ENCODE measurements at regions not wholly inside any gene's neighbourhood (a gene's known extent, or its start where the extent isn't known, plus 50 kb on each side); places are given as distances from the start of the nearest gene placed in this dataset.

DNA sequence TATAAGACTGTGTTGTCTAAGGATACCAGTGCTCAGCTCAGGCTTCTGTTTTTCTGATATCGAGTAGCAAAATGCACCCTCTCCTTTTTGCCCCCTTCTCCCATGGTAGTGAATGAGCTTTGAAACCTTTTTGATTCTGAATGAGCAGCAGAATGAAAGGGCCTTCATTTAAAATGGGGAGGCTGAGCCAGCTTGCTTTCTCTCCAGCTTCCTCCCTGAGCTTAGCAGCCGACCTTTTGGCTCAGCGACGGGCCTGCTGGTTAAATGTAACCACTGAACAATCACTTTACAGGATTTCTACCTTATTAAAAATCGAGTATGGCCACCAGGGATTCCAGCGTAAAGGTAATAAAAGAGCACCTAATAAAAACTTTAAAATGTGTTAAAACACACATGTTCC lies 133.7 kb upstream of the SPACA1 start:
- DNase-seq (no peak), ATAC-seq (no peak)
- no peak for TF ChIP-seq CTCF (IDR thresholded peaks at IDR 0.05)
- no peaks in the 10 kb centered on the region for H3K36me3 ChIP-seq
- WGBS, 2 donors = 70 to 73% methylated on average over 6 of the region's 6 CpGs
- intact Hi-C loops (cut with DNase I) = no loop called here
- no peak overlapping the region for H3K27ac ChIP-seq
- H3K4me3 ChIP-seq = no peak overlapping the region
- H3K27me3 ChIP-seq = peaks cover 0 to 19% (median 3%) of the 10 kb centered on the region in 7 donors
- H3K4me1 ChIP-seq = no peaks in the 10 kb centered on the region
- H3K9me3 ChIP-seq = peaks cover 0 to 15% (median 0%) of the 10 kb centered on the region in 11 donors

DNA sequence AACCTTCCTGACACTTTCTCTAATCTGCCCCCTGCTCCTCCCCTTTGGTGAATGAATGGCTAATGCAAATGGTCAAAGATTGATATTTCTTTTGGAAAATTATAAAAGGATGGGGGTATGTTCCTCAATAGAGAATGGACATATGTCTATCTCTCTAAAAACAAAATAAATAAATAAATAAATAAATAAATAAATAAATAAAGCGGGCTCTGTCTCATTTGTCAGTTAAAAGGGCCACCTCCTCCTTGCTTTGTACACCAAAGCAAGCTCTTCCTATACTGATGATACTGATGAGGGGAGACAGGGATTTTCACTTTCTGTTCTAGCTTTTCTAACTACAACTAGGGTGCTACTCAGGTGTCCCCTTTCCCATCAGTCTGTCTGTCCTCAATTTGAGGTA lies 135.5 kb upstream of the SPACA1 start:
- Histone ChIP-seq H3K4me1 (peaks cover 0 to 8% (median 0%) of the 10 kb centered on the region in 9 donors), H3K4me3 (no peak overlapping the region), H3K36me3 (no peaks in the 10 kb centered on the region), H3K27ac (no peak overlapping the region), H3K9me3 (peaks cover 0 to 15% (median 0%) of the 10 kb centered on the region in 11 donors), H3K27me3 (peaks cover 0 to 21% (median 4%) of the 10 kb centered on the region in 7 donors)
- no peak for TF ChIP-seq CTCF (IDR thresholded peaks at IDR 0.05)
- ATAC-seq = no peak
- no peak for DNase-seq
- intact Hi-C loops (cut with DNase I) = no loop called here
- WGBS, 2 donors = 91 to 96% methylated on average over 1 of the region's 1 CpG

GRCh38 chr6:87909849-87910248 lies 137.8 kb upstream of the SPACA1 start:
- peaks cover 0 to 21% (median 7%) of the 10 kb centered on the region in 7 donors for H3K27me3 ChIP-seq
- peaks cover 0 to 2% (median 0%) of the 10 kb centered on the region in 11 donors for H3K9me3 ChIP-seq
- H3K4me1 ChIP-seq = peaks cover 0 to 8% (median 0%) of the 10 kb centered on the region in 9 donors
- no peak for ATAC-seq
- no peak for TF ChIP-seq CTCF (IDR thresholded peaks at IDR 0.05)
- no peak overlapping the region for H3K27ac ChIP-seq
- no peak for DNase-seq
- 70 to 78% methylated on average over 8 of the region's 8 CpGs for WGBS, 2 donors
- no peak overlapping the region for H3K4me3 ChIP-seq
- intact Hi-C loops (cut with DNase I) = no loop called here
- H3K36me3 ChIP-seq = no peaks in the 10 kb centered on the region

- H3K27me3 ChIP-seq = peaks cover 0 to 21% (median 7%) of the 10 kb centered on the region in 7 donors
- H3K9me3 ChIP-seq = peaks cover 0 to 2% (median 0%) of the 10 kb centered on the region in 11 donors
- intact Hi-C loops (cut with DNase I) = no loop called here
- DNase-seq = no peak
- H3K27ac ChIP-seq = no peak overlapping the region
- no peaks in the 10 kb centered on the region for H3K36me3 ChIP-seq
- H3K4me1 ChIP-seq = peaks cover 0 to 8% (median 0%) of the 10 kb centered on the region in 9 donors
- H3K4me3 ChIP-seq = no peak overlapping the region
- WGBS, 2 donors = 55 to 58% methylated on average over 6 of the region's 6 CpGs
- TF ChIP-seq CTCF (IDR thresholded peaks at IDR 0.05) = no peak
- peak in 5 of 8 donors; percentile 21 to 49 (median 38) for ATAC-seq
Measured at GRCh38 chr6:87908978-87909811, 138.4 kb upstream of the SPACA1 start.

Measured in heart right ventricle (tissue), 16 donors.